SH-SY5Y (cell line): ENCODE measurements at regions not wholly inside any gene's neighbourhood (a gene's known extent, or its start where the extent isn't known, plus 50 kb on each side); places are given as distances from the start of the nearest gene placed in this dataset.

ENCODE experiments used
- GATA2 ChIP-seq: IDR thresholded peaks from 2 replicates; pipeline ENCODE4 v1.6.1; 2011; ENCODE audit warnings: mild to moderate bottlenecking, low read depth, low read length
- GATA3 ChIP-seq: IDR thresholded peaks from 2 replicates; pipeline ENCODE4 v1.6.1; 2011; ENCODE audit warnings: low read depth, mild to moderate bottlenecking, low read length, moderate library complexity

GRCh38 chr16:63057341-63057740 lies 1021.1 kb upstream of the CDH8 start:
- TF ChIP-seq GATA2, result no peak
- TF ChIP-seq GATA3, result no peak
